ENCODE measurements at regions not wholly inside any gene's neighbourhood (a gene's known extent, or its start where the extent isn't known, plus 50 kb on each side); places are given as distances from the start of the nearest gene placed in this dataset.

GRCh38 chr1:55886856-55887712 is 671.9 kb upstream of the USP24 start:
- no peak for TF ChIP-seq EZH2phosphoT487 (IDR thresholded peaks at IDR 0.05; ENCODE audit: borderline replicate concordance, low read length)
- TF ChIP-seq, protein P1, sequence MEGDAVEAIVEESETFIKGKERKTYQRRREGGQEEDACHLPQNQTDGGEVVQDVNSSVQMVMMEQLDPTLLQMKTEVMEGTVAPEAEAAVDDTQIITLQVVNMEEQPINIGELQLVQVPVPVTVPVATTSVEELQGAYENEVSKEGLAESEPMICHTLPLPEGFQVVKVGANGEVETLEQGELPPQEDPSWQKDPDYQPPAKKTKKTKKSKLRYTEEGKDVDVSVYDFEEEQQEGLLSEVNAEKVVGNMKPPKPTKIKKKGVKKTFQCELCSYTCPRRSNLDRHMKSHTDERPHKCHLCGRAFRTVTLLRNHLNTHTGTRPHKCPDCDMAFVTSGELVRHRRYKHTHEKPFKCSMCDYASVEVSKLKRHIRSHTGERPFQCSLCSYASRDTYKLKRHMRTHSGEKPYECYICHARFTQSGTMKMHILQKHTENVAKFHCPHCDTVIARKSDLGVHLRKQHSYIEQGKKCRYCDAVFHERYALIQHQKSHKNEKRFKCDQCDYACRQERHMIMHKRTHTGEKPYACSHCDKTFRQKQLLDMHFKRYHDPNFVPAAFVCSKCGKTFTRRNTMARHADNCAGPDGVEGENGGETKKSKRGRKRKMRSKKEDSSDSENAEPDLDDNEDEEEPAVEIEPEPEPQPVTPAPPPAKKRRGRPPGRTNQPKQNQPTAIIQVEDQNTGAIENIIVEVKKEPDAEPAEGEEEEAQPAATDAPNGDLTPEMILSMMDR (conservative IDR thresholded peaks at IDR 0.05; ENCODE audit: low read depth, low read length): no peak
